ENCODE measurements at regions not wholly inside any gene's neighbourhood (a gene's known extent, or its start where the extent isn't known, plus 50 kb on each side); places are given as distances from the start of the nearest gene placed in this dataset.

- no peak for TF ChIP-seq JUN (IDR thresholded peaks at IDR 0.05)
- no peak for TF ChIP-seq FOSB (CRISPR knock-in tag; IDR thresholded peaks at IDR 0.05)
- TF ChIP-seq SREBF2 (IDR thresholded peaks at IDR 0.05) = no peak
- no peak for TF ChIP-seq CEBPB (IDR thresholded peaks at IDR 0.05)
- no peak for TF ChIP-seq CBX8 (IDR thresholded peaks at IDR 0.05)
- TF ChIP-seq HOXB5 (CRISPR knock-in tag; IDR thresholded peaks at IDR 0.05) = no peak
- no peak for TF ChIP-seq CHD2 (IDR thresholded peaks at IDR 0.05; ENCODE audit: low read length, partially characterized antibody)
- ChIA-PET POLR2A (no interaction called here), CTCF (no interaction called here)
- Histone ChIP-seq H3K4me3 (no peak overlapping the region), H3K9me3 (no peaks in the 10 kb centered on the region), H3K27ac (no peak overlapping the region), H3K4me1 (no peaks in the 10 kb centered on the region), H3K4me2 (no peak overlapping the region)
- DNase-seq (ENCODE audit: low read depth in 1 of 2, low spot score in 1 of 2) (no peak), ATAC-seq (no peak), FAIRE-seq (no peak)
- 4% methylated on average over 1 of the region's 1 CpG for WGBS (ENCODE audit: missing lambda C conversion rate)
Measured at GRCh38 chr13:80685942-80686341, 345.0 kb upstream of the SPRY2 start.

DNA sequence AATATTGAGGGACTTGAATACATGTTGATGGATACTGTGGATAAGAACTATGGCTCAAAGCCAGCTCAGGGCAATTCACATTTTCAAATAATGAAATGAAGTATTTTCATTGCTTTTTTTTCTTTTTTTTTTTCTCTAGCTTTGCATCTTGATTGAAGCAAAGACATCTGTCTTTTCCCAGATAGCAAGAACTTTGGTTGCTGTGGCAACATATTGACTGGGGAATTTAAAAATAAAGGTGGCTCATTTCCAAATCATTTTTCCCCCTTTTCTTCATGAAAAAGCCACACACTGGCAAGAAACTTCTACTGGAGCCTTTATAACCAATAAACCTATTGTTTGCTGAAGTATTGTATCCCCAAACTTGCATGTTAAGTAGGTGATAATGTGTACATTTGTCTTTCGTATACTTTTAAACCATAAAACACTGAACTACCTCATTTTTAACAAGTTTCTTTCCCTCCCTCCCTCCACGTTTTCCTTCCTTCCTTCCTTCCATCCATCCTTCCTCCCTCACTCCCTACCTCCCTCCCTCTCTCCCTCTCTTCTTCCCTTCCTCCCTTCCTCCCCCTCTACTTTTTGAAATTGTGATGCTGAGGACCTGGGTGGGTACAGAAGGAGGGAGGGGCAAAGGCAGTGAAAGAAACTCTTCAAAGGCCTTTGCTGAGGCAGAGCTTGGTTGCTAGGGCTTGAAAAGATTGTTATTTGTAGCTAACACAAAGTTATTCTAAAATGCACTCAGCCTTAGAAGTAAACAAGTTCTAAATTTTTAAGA is 343.5 kb upstream of the SPRY2 start:
- CTCF ChIA-PET = no interaction called here
- TF ChIP-seq NR3C1 (IDR thresholded peaks at IDR 0.05) = no peak
- no peak for TF ChIP-seq HOXB13 (CRISPR knock-in tag; IDR thresholded peaks at IDR 0.05; ENCODE audit: low read depth)
- TF ChIP-seq, protein P1, sequence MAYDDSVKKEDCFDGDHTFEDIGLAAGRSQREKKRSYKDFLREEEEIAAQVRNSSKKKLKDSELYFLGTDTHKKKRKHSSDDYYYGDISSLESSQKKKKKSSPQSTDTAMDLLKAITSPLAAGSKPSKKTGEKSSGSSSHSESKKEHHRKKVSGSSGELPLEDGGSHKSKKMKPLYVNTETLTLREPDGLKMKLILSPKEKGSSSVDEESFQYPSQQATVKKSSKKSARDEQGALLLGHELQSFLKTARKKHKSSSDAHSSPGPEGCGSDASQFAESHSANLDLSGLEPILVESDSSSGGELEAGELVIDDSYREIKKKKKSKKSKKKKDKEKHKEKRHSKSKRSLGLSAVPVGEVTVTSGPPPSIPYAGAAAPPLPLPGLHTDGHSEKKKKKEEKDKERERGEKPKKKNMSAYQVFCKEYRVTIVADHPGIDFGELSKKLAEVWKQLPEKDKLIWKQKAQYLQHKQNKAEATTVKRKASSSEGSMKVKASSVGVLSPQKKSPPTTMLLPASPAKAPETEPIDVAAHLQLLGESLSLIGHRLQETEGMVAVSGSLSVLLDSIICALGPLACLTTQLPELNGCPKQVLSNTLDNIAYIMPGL (CRISPR knock-in tag; IDR thresholded peaks at IDR 0.05; ENCODE audit: borderline replicate concordance) = no peak
- TF ChIP-seq, protein P2, sequence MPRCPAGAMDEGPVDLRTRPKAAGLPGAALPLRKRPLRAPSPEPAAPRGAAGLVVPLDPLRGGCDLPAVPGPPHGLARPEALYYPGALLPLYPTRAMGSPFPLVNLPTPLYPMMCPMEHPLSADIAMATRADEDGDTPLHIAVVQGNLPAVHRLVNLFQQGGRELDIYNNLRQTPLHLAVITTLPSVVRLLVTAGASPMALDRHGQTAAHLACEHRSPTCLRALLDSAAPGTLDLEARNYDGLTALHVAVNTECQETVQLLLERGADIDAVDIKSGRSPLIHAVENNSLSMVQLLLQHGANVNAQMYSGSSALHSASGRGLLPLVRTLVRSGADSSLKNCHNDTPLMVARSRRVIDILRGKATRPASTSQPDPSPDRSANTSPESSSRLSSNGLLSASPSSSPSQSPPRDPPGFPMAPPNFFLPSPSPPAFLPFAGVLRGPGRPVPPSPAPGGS (IDR thresholded peaks at IDR 0.05) = no peak
- TF ChIP-seq BHLHE40 (IDR thresholded peaks at IDR 0.05; ENCODE audit: low read depth, low read length) = no peak
- TF ChIP-seq POLR2AphosphoS2 (conservative IDR thresholded peaks at IDR 0.05; ENCODE audit: low read length) = no peak
- no peak for TF ChIP-seq PBX3 (IDR thresholded peaks at IDR 0.05)
- TF ChIP-seq ESRRA (IDR thresholded peaks at IDR 0.05; ENCODE audit: borderline replicate concordance, low read length) = no peak
- no peak for TF ChIP-seq NFE2L2 (conservative IDR thresholded peaks at IDR 0.05; ENCODE audit: low read length)
- no peak for TF ChIP-seq CHD2 (IDR thresholded peaks at IDR 0.05; ENCODE audit: low read length, partially characterized antibody)
- no peak for TF ChIP-seq JUN (IDR thresholded peaks at IDR 0.05)
- no peak for TF ChIP-seq JUNB (IDR thresholded peaks at IDR 0.05)
- no peak for TF ChIP-seq RARB (CRISPR knock-in tag; IDR thresholded peaks at IDR 0.05)
- TF ChIP-seq, protein P3, sequence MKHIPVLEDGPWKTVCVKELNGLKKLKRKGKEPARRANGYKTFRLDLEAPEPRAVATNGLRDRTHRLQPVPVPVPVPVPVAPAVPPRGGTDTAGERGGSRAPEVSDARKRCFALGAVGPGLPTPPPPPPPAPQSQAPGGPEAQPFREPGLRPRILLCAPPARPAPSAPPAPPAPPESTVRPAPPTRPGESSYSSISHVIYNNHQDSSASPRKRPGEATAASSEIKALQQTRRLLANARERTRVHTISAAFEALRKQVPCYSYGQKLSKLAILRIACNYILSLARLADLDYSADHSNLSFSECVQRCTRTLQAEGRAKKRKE (CRISPR knock-in tag; IDR thresholded peaks at IDR 0.05; ENCODE audit: low read depth) = no peak
- no peak for TF ChIP-seq RCOR1 (IDR thresholded peaks at IDR 0.05; ENCODE audit: low read depth, low read length)
- no peak for TF ChIP-seq CBX8 (IDR thresholded peaks at IDR 0.05)
- TF ChIP-seq MAFK (IDR thresholded peaks at IDR 0.05; ENCODE audit: partially characterized antibody) = no peak
- no peak for TF ChIP-seq USF2 (IDR thresholded peaks at IDR 0.05)
- H3K27ac ChIP-seq = no peak overlapping the region
- 24% methylated on average over 2 of the region's 2 CpGs for WGBS (ENCODE audit: missing lambda C conversion rate)
- DNase-seq (ENCODE audit: low read depth in 1 of 2, low spot score in 1 of 2) (no peak), FAIRE-seq (no peak), ATAC-seq (no peak)
- H3K9me3 ChIP-seq = no peaks in the 10 kb centered on the region
- no peak overlapping the region for H3K4me2 ChIP-seq
- no peak overlapping the region for H3K4me3 ChIP-seq
- no peaks in the 10 kb centered on the region for H3K4me1 ChIP-seq
- POLR2A ChIA-PET = no interaction called here

Measured in A549 (cell line).